A549 (cell line): ENCODE measurements at regions not wholly inside any gene's neighbourhood (a gene's known extent, or its start where the extent isn't known, plus 50 kb on each side); places are given as distances from the start of the nearest gene placed in this dataset.

Experiments
- ATAC-seq, 2 experiments: fragments of 200-7000 bp in 1 of 2; fragments of >200 bp in 1 of 2; cut with Nextera tagmentation in 1 of 2; cut with Tn5 transposase in 1 of 2; 3 replicates each; pipeline versions ENCODE4 v1.8.0 to v1.9.1; 2018 to 2020; ENCODE audit warnings: mild to moderate bottlenecking in 1 of 2, moderate library complexity in 1 of 2
- CTCF ChIA-PET: fragments of 300-600 bp; sonication (Branson Sonifier 250); formaldehyde crosslinking; extraction: SDS; loops from one replicate; lab custom pipeline; 2021; ENCODE audit warnings: antibody characterized with exemption, inconsistent platforms; lab: Yijun Ruan, JAX
- POLR2A ChIA-PET: fragments of 350-600 bp; formaldehyde crosslinking; extraction: SDS; loops from one replicate; lab custom pipeline; 2021; ENCODE audit warnings: antibody characterized with exemption, inconsistent platforms; lab: Yijun Ruan, JAX
- DNase-seq, 2 experiments: peaks; one replicate each; pipeline versions ENCODE4 v3.0.0 to v3.0.0-alpha.2; 2011 to 2016; ENCODE audit warnings: low read depth in 1 of 2, low spot score in 1 of 2
- FAIRE-seq: peaks from 2 replicates; lab custom pipeline; 2011; peaks lifted over from hg19 to GRCh38; lab: Jason Lieb, UNC
- H3K27ac ChIP-seq, 2 experiments: fragments of >200 bp; sonication (Bioruptor Twin); formaldehyde crosslinking; 3 replicates each; pipeline ENCODE4 v1.5.1; 2016 to 2017
- H3K4me1 ChIP-seq: fragments of >200 bp; sonication (Bioruptor Twin); formaldehyde crosslinking; 3 replicates; pipeline ENCODE4 v1.6.1; 2016
- H3K4me2 ChIP-seq: fragments of >200 bp; sonication (Bioruptor Twin); formaldehyde crosslinking; 3 replicates; pipeline ENCODE4 v1.6.1; 2016
- H3K4me3 ChIP-seq: fragments of >200 bp; sonication (Bioruptor Twin); formaldehyde crosslinking; 3 replicates; pipeline ENCODE4 v1.5.1; 2016
- H3K9me3 ChIP-seq: fragments of >200 bp; sonication (Bioruptor Twin); formaldehyde crosslinking; 3 replicates; pipeline ENCODE4 v1.6.1; 2016
- BHLHE40 ChIP-seq: IDR thresholded peaks from 2 replicates; pipeline ENCODE4 v1.6.1; 2012; ENCODE audit warnings: low read depth, low read length, inconsistent platforms
- HOXA7 ChIP-seq: fragments of 250-450 bp; sonication (Bioruptor Pico); IDR thresholded peaks from 2 replicates; pipeline ENCODE4 v1.5.0; 2020; ENCODE audit warnings: mild to moderate bottlenecking, moderate library complexity
- KDM1A ChIP-seq: fragments of 200-600 bp; sonication (generic); IDR thresholded peaks from 2 replicates; pipeline ENCODE4 v1.6.1; 2016; ENCODE audit warnings: low read depth, mild to moderate bottlenecking
- MAFK ChIP-seq: fragments of 450-650 bp; IDR thresholded peaks from 2 replicates; pipeline ENCODE4 v1.6.1; 2014; ENCODE audit not compliant: partially characterized antibody
- MYC ChIP-seq: IDR thresholded peaks from 2 replicates; pipeline ENCODE4 v1.6.1; 2012; ENCODE audit warnings: mild to moderate bottlenecking, inconsistent platforms, low read length, improper control_type of control experiment, borderline replicate concordance
- RARB ChIP-seq: fragments of 250-450 bp; sonication (Bioruptor Pico); IDR thresholded peaks from 2 replicates; pipeline ENCODE4 v1.8.0; 2021; ENCODE audit warnings: mild to moderate bottlenecking, moderate library complexity
- RCOR1 ChIP-seq: fragments of 150-350 bp; IDR thresholded peaks from 2 replicates; pipeline ENCODE4 v1.6.1; 2014; ENCODE audit warnings: antibody characterized with exemption, low read length, low read depth
- ZC3H11A ChIP-seq: fragments of 450-650 bp; IDR thresholded peaks from 2 replicates; pipeline ENCODE4 v1.6.1; 2014; ENCODE audit warnings: antibody characterized with exemption, mild to moderate bottlenecking
- ZNF302 ChIP-seq: fragments of 250-450 bp; sonication (Bioruptor Pico); IDR thresholded peaks from 2 replicates; pipeline ENCODE4 v1.9.0; 2021; ENCODE audit warnings: inconsistent platforms, mild to moderate bottlenecking, moderate library complexity
- WGBS: methylation state at CpG from one replicate; pipeline ENCODE4 v1.1.6; 2017; ENCODE audit errors: missing lambda C conversion rate; 5-methylcytosine and 5-hydroxymethylcytosine counted together
- TF ChIP-seq, protein P1 (sequence below): fragments of >200 bp; sonication (Bioruptor Twin); formaldehyde crosslinking; IDR thresholded peaks from 3 replicates; pipeline ENCODE4 v1.5.1; 2016
- TF ChIP-seq, protein P2 (sequence below): fragments of 200-600 bp; sonication (generic); IDR thresholded peaks from 2 replicates; pipeline ENCODE4 v1.6.1; 2016; ENCODE audit warnings: antibody characterized with exemption, mild to moderate bottlenecking, moderate library complexity
- TF ChIP-seq, protein P3 (sequence below): fragments of >200 bp; sonication (Bioruptor Twin); formaldehyde crosslinking; IDR thresholded peaks from 3 replicates; pipeline ENCODE4 v1.6.1; 2016
- TF ChIP-seq, protein P4 (sequence below): IDR thresholded peaks from 2 replicates; pipeline ENCODE4 v1.6.1; 2012; ENCODE audit warnings: low read depth, borderline replicate concordance
- TF ChIP-seq, protein P5 (sequence below): IDR thresholded peaks from 2 replicates; pipeline ENCODE4 v1.6.1; 2012
- TF ChIP-seq, protein P6 (sequence below): fragments of 450-650 bp; IDR thresholded peaks from 2 replicates; pipeline ENCODE4 v1.6.1; 2014; ENCODE audit warnings: antibody characterized with exemption
- TF ChIP-seq, protein P7 (sequence below): fragments of 150-350 bp; IDR thresholded peaks from 2 replicates; pipeline ENCODE4 v1.6.1; 2014; ENCODE audit warnings: low read depth, mild to moderate bottlenecking, low read length

DNA sequence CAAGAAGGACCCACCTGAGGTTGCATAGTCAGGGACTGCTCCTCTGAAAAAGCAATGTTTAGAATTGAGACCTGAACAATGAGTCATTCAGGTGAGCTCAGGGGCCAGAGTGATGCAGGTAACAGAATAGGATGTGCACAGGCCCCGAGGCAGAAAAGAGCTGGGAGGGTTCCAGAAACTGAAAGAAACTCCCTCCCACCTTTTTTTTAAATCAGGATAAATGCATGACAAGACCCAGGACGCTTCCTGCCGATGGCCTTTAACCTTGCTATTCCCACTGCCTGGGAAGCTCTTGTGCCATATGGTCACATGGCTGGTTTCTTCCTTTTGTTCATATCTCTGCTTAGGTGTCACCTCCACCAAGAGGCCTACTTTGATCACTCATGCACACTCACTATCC is 214.2 kb upstream of the ZBED5 start:
- Histone ChIP-seq H3K4me1 (no peaks in the 10 kb centered on the region), H3K9me3 (no peaks in the 10 kb centered on the region), H3K4me3 (no peak overlapping the region), H3K27ac (no peak overlapping the region), H3K4me2 (no peak overlapping the region)
- POLR2A ChIA-PET = no interaction called here
- 51% methylated on average over 3 of the region's 3 CpGs for WGBS
- TF ChIP-seq, protein P1, sequence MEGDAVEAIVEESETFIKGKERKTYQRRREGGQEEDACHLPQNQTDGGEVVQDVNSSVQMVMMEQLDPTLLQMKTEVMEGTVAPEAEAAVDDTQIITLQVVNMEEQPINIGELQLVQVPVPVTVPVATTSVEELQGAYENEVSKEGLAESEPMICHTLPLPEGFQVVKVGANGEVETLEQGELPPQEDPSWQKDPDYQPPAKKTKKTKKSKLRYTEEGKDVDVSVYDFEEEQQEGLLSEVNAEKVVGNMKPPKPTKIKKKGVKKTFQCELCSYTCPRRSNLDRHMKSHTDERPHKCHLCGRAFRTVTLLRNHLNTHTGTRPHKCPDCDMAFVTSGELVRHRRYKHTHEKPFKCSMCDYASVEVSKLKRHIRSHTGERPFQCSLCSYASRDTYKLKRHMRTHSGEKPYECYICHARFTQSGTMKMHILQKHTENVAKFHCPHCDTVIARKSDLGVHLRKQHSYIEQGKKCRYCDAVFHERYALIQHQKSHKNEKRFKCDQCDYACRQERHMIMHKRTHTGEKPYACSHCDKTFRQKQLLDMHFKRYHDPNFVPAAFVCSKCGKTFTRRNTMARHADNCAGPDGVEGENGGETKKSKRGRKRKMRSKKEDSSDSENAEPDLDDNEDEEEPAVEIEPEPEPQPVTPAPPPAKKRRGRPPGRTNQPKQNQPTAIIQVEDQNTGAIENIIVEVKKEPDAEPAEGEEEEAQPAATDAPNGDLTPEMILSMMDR = no peak
- TF ChIP-seq, protein P2, sequence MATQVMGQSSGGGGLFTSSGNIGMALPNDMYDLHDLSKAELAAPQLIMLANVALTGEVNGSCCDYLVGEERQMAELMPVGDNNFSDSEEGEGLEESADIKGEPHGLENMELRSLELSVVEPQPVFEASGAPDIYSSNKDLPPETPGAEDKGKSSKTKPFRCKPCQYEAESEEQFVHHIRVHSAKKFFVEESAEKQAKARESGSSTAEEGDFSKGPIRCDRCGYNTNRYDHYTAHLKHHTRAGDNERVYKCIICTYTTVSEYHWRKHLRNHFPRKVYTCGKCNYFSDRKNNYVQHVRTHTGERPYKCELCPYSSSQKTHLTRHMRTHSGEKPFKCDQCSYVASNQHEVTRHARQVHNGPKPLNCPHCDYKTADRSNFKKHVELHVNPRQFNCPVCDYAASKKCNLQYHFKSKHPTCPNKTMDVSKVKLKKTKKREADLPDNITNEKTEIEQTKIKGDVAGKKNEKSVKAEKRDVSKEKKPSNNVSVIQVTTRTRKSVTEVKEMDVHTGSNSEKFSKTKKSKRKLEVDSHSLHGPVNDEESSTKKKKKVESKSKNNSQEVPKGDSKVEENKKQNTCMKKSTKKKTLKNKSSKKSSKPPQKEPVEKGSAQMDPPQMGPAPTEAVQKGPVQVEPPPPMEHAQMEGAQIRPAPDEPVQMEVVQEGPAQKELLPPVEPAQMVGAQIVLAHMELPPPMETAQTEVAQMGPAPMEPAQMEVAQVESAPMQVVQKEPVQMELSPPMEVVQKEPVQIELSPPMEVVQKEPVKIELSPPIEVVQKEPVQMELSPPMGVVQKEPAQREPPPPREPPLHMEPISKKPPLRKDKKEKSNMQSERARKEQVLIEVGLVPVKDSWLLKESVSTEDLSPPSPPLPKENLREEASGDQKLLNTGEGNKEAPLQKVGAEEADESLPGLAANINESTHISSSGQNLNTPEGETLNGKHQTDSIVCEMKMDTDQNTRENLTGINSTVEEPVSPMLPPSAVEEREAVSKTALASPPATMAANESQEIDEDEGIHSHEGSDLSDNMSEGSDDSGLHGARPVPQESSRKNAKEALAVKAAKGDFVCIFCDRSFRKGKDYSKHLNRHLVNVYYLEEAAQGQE = no peak
- FAIRE-seq (no peak), DNase-seq (no peak), ATAC-seq (no peak)
- CTCF ChIA-PET = interaction anchor here (0.5 to 2.2 kb wide), 5 partner anchors 23 to 715 kb away, joined by 3 to 6 read pairs (median 3); no protein-coding TSS in a partner anchor

DNA sequence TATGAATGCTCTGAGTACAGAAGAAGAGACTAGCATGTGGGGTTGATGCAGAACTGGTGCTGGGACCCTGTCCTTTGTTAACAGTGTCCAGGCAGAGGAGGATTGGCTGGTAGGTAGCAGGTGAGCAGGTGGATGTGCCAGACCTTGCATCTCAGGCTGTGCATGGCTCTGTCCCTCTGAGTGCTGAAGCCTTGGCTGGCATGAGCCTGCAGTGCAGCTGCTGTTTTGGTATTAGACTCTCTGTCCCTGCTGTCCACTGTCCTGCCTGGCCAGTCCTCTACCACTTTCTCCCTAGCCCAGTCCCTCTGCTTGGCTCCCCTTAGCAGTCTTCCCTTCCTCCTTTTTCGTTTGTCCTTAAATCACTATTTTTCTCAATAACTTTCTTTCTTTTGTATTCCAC is 213.6 kb upstream of the ZBED5 start:
- FAIRE-seq (no peak), ATAC-seq (no peak; a peak in 1 of 6 replicates)
- H3K4me3 ChIP-seq = no peak overlapping the region
- no peak overlapping the region for H3K4me2 ChIP-seq
- H3K9me3 ChIP-seq = no peaks in the 10 kb centered on the region
- 0% methylated on average over 1 of the region's 1 CpG for WGBS
- H3K4me1 ChIP-seq = no peaks in the 10 kb centered on the region
- TF ChIP-seq, protein P3, sequence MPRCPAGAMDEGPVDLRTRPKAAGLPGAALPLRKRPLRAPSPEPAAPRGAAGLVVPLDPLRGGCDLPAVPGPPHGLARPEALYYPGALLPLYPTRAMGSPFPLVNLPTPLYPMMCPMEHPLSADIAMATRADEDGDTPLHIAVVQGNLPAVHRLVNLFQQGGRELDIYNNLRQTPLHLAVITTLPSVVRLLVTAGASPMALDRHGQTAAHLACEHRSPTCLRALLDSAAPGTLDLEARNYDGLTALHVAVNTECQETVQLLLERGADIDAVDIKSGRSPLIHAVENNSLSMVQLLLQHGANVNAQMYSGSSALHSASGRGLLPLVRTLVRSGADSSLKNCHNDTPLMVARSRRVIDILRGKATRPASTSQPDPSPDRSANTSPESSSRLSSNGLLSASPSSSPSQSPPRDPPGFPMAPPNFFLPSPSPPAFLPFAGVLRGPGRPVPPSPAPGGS = no peak
- TF ChIP-seq MYC = no peak
- TF ChIP-seq, protein P4, sequence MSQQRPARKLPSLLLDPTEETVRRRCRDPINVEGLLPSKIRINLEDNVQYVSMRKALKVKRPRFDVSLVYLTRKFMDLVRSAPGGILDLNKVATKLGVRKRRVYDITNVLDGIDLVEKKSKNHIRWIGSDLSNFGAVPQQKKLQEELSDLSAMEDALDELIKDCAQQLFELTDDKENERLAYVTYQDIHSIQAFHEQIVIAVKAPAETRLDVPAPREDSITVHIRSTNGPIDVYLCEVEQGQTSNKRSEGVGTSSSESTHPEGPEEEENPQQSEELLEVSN = no peak
- no peak for TF ChIP-seq KDM1A
- no peak for TF ChIP-seq ZC3H11A
- no peak for TF ChIP-seq RARB (CRISPR knock-in tag)
- no peak for TF ChIP-seq BHLHE40
- TF ChIP-seq HOXA7 (CRISPR knock-in tag) = no peak
- TF ChIP-seq MAFK = no peak
- TF ChIP-seq, protein P5, sequence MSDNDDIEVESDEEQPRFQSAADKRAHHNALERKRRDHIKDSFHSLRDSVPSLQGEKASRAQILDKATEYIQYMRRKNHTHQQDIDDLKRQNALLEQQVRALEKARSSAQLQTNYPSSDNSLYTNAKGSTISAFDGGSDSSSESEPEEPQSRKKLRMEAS = no peak
- no peak for TF ChIP-seq RCOR1
- TF ChIP-seq, protein P6, sequence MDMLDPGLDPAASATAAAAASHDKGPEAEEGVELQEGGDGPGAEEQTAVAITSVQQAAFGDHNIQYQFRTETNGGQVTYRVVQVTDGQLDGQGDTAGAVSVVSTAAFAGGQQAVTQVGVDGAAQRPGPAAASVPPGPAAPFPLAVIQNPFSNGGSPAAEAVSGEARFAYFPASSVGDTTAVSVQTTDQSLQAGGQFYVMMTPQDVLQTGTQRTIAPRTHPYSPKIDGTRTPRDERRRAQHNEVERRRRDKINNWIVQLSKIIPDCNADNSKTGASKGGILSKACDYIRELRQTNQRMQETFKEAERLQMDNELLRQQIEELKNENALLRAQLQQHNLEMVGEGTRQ = no peak
- TF ChIP-seq, protein P7, sequence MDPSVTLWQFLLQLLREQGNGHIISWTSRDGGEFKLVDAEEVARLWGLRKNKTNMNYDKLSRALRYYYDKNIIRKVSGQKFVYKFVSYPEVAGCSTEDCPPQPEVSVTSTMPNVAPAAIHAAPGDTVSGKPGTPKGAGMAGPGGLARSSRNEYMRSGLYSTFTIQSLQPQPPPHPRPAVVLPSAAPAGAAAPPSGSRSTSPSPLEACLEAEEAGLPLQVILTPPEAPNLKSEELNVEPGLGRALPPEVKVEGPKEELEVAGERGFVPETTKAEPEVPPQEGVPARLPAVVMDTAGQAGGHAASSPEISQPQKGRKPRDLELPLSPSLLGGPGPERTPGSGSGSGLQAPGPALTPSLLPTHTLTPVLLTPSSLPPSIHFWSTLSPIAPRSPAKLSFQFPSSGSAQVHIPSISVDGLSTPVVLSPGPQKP = no peak
- no peak for TF ChIP-seq ZNF302 (CRISPR knock-in tag)
- TF ChIP-seq, all 56 proteins: peak for 0
- DNase-seq = no peak
- H3K27ac ChIP-seq = no peak overlapping the region
- ChIA-PET CTCF (interaction anchor here (0.5 to 2.2 kb wide), 4 partner anchors 22 to 697 kb away, joined by 3 to 5 read pairs (median 3); no protein-coding TSS in a partner anchor), POLR2A (no interaction called here)
